Fibroblast of skin of right biceps (primary cell): ENCODE measurements at regions not wholly inside any gene's neighbourhood (a gene's known extent, or its start where the extent isn't known, plus 50 kb on each side); places are given as distances from the start of the nearest gene placed in this dataset.
"Not testable (repeated sequence)": the region's sequence is repeated elsewhere in the genome, so short reads cannot be mapped to it uniquely, and the experiment has no call there.

Source experiments
- DNase-seq: peaks from one replicate; pipeline ENCODE4 v3.0.0-alpha.2; 2013

DNA sequence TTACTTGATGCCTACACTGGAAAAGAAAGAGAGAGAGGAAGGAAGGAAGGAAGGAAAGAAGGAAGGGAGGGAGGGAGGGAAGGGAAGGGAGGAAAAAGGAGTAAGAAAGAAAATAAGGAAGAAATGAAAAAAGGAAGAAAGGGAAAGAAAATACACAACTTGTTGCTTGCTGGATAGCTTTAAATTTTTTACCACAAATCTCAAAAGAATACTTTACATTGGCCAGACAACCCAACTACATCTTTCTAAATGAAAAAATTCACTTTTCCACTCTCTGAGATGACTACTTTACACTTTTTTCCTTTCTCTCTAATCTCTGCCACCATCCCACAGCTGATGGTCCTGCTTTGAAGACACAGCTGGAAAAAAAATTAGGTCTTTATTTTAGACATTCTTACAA is 228.9 kb upstream of the FAM78B start:
- DNase-seq: no peak

DNA sequence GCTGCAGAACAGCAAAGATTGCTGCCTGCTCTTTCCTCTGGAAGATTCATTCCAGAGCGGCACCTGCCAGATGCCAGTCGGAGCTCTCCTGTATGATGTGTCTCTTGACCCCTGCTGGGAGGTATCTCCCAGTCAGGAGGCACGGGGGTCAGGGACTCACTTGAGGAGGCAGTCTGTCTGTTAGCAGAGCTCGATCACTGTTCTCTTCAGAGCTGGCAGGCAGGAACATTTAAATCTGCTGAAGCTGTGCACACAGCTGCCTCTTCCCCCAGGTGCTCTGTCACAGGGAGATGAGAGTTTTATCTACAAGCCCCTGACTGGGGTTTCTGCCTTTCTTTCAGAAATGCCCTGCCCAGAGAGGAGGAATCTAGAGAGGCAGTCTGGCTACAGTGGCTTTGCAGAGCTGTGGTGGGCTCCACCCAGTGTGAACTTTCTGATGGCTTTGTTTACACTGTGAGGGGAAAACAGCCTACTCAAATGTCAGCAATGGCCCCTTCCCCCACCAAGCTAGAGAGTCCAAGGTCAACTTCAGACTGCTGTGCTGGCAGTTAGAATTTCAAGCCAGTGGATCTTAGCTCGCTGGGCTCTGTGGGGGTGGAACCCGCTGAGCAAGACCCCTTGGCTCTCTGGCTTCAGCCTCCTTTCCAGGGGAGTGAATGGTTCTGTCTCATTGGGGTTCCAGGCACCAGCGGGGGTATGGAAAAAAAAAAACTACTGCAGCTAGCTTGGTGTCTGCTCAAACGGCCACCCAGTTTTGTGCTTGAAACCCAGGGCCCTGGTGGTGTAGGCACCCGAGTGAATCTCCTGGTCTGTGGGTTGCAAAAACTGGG is 242.7 kb upstream of the FAM78B start:
- DNase-seq: not testable (repeated sequence)

DNA sequence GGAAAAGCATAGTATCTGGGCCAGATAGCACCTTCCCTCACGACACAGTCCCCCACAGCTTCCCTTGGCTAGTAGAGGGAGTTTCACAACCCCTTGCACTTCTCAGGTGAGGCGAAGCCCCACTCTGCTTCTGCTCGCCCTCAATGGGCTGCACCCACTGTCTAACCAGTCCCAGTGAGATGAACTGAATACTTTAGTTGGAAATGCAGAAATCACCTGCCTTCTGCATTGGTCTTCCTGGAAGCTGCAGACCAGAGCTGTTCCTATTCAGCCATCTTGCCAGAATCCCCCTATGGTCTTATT is 243.2 kb upstream of the FAM78B start:
- no peak for DNase-seq

DNA sequence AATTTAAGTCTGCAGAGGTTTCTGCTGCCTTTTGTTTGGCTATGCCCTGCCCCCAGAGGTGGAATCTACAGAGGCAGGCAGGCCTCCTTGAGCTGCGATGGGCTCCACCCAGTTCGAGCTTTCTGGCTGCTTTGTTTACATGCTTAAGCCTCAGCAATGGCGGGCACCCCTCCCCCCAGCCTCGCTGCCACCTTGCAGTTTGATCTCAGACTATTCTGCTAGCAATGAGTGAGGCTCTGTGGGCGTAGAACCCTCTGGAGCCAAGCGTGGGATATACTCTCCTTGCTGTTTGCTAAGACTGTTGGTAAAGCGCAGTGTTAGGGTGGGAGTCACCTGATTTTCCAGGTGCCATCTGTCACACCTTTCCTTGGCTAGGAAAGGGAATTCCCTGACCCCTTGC is 250.0 kb upstream of the FAM78B start:
- not testable (repeated sequence) for DNase-seq

DNA sequence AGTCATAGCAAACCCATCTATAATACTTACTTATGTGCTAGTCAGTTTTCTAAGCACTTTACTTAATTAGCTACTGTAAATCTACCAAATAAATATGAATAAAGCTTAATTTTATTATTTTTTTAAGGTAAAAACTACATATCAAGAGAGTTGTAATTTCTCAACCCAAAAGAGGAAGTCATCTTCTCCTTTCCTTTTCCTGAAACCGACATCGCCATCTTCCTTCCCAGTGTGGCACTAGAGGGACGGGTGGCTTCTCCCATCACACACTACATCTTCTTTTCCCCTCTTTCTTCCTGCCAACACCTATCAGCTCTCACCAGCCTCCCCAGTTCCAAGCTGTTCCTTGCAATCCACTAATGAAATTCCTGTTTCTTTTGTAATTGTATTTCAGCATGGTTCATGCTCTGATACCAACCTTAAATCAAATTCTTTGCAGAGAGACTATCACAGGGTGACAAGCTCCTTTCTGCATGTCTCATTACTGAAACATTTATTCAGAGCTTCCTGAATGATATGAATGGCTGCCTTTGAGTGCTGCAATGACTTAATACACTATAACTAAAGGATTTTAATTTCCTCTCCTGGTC is 251.6 kb upstream of the FAM78B start:
- DNase-seq: no peak

DNA sequence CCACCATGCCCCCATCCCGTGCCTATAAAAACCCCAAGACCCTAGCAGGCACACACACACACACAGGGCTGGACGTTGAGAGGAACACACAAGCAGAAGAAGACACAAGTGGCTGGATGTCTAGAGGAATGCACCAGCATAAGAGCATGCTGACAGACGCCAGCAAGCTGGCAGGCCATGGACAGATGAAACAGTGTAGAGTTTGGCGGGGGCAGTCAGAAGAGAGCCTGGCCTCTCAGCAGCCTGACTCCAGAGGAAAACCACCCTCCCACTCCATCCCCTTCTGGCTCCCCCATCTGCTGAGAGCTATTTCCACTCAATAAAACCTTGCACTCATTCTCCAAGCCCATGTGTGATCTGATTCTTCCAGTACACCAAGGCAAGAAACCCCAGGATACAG is 255.8 kb upstream of the FAM78B start:
- not testable (repeated sequence) for DNase-seq

DNA sequence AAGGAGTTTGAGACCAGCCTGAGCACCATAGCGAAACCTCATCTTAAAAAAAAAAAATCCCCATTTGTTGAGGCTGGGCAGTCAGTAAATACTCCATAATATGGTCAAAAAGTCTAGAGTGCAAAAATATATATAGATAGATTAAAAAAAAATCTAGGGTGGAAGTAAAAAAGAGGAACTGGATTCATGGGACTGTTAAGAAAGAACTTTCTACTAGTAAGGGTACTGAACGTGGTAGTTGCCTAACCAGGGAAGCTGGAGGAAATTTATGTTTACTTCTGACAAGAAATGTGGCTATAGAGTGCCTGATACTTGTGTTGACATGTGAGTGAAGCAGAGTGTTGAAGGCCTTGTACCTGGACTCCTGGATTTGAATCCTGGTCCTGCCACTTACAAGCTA is 265.9 kb upstream of the FAM78B start:
- DNase-seq: no peak

DNA sequence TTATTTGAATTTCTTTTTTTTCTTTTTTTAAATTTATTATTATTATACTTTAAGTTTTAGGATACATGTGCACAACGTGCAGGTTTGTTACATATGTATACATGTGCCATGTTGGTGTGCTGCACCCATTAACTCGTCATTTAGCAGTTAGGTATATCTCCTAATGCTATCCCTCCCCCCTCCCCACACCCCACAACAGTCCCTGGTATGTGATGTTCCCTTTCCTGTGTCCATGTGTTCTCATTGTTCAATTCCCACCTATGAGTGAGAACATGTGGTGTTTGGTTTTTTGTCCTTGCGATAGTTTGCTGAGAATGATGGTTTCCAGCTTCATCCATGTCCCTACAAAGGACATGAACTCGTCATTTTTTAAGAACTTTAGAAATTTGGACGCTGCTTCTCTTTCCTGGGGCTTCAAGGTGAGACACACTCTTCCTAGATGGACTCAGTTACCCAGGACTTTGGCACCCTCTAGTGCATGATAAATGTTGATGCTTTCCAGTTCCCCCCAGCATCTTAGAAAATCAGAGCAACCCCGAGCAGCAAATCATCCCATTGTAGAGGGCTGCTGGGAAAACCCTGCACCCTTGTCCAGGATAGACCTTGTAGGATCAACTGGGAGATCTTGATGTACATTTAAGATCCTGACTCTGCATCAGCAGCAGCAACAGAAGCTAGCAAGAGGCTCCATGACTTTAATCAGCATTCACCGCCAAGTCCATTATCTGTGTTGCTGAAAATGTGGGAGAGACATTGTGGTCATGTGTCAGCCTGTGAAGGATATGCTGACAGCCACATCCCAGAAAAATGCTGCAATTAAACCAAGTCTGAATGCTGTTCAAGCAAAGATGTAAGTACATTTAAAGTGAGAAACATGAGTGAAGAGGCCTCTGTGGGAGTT is 266.9 kb upstream of the FAM78B start:
- not testable (repeated sequence) for DNase-seq

DNA sequence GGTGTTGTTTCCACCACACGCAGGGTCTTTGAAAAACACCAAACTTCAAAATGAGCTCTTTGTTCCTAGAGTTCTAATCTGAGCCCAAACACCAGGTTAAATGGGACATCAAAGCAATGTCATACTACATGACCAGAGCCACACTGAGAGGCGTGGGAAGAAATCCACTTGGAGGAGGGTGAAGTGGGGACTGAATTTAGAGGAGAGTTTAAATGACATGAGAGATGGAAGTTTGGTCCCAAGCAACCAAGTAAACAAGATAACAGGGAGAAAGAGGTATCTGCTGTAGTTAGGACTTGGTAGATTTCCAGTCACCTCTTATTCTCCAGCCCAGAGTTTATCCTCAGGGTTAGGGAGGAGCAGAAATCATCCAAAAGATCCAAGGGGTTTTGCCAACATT is 290.9 kb upstream of the FAM78B start:
- DNase-seq: no peak

DNA sequence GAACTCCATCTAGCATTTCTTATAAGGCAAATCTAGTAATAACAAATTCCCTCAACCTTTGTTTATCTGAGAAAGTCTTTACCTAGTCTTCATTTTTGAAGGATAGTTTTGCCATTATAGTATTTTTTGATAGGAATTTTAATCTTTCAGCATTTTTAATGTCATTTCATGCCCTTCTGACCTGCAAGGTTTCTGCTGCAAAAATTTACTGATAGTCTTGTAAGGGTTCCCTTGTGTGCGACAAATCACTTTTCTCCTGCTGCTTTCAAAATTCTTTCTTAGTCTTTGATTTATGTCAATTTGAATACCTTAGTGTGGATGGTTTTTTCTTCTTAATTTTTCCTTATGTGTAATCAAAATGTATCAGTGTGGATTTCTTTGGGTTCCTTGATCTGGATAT is 297.5 kb upstream of the FAM78B start:
- DNase-seq: no peak

DNA sequence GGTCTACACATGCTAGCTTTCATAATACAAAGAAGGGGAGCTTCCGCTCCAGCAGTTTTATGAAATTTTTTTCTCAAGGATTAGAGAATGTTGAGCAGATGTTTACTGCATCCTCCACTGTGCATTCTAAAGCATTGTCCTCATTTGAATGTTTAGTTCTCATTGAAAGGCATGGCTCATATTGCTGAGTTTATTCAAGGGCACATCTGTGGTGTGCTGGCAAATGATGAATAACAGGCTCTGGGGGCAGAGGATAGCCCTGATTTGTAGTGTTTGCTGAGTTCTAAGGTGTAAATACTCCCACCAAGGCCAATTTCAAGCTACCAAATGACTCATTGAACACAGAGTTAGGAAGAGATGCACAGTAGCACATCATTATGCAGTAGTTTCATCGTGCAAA is 303.2 kb upstream of the FAM78B start:
- DNase-seq: no peak

DNA sequence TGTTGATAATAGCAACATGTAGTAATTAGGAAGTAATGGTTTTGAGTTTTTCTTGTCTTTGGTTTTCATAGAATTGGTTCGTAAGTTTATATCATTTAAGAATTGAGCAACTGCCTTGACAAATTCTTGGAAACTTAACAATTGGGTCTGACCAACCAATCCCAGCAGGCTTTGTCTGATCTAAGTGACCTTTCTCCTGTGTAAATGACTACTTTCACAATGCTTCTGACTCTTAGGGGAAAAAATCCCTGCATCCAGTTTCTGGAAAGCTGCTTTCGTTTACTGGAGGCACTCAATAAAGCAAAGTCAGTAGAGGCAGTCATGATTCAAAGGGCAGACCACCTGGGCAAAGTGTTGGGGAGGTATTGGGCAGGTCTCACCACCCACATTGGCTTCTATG is 303.6 kb upstream of the FAM78B start:
- no peak for DNase-seq

DNA sequence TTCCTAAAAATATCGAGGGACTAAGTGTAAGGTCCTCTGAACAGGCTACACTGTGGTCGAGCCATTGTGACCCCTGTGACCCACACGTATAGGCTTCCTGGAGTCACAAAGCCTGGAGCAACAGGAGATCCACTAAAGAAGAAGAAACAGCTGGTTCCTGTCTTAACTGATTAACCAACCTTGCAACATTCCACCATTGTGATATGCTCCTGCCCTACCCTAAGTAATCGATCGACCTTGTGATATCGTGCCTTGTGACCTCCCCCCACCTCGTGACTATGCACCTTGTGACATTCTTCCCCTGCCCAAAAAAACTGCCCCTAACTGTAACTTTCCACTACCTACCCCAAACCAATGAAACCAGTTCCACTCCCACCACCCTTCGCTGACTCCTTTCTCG is 304.6 kb upstream of the FAM78B start:
- no peak for DNase-seq

DNA sequence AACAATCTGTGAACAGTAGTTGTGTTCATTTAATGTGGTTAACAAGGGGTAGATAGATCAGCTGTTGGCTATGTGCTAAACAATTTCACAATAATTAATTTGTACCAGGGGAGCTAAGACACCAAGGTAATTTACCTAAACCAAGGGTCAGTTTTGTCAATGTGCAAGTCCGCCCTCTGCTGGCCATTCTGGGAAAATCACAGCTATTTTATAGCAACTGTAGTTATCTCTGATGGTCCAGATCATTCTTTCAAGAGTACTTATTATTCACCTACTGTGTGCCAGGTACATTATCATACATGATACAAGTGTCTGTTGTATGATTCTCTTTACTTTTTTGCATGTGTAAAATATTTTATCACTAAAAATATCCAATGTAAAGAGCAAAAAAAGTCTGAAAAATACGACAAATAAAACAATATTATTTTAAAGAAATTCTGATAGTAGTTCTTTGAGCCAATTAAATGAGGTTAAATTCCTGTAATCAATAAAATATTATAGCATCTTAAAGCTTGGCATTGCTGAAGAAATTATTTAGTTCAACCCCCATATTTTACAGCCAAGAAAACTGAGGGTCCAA is 312.3 kb upstream of the FAM78B start:
- peak; percentile 16 for DNase-seq

DNA sequence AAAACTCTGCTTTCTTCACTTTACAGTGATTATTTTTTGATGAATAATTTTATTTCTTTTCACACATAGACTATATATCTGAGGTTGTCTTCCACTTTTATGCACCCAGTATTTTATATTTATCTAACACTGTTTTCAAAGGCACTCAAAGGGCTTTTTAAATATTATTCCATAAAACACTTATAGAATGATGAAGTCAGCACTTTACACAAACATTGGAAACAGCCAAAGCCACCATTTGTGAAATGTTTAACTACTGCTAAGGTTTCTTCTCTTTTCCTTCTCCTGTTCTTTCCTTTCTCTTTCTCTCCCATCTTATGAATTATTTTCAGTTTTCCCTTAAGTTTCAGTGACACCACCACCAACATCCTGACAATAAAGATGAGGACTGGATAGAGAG is 317.7 kb upstream of the FAM78B start:
- no peak for DNase-seq

DNA sequence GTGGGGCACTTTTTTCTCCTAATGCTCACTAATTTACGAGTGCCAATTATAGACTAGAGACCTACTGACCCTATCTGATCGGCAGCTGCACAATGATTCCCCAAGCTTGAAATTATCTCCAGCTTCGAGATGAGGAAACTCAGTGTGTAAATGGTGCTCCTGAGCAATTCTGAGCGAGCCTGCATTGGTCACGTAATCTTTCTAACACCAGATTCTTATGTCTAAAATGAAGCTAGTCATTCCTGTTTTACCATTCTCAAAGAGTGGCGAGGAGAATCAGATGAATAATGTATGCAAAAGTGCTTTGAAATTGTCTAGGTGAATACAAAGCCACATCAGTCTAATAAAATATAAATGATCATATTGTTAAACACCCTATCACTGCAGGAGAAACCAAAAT is 318.1 kb upstream of the FAM78B start:
- DNase-seq: no peak

DNA sequence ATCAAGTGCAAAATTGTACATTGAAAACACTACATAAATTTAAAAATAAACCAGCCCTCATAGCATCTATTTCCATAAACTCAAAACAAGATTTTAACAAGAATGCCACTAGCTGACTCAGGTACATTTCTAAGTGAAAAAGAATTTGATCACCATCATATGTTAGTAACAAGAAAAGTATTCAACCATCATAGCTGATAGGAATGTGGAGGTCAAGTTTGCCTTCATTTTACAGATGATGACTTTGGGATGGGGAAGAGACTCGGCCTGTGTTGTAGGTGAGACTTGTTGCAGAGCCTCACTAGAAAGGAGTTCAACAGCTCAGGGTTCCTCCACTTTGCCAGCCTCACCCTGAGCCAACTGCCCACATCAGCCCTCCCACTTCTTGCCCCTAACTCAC is 318.8 kb upstream of the FAM78B start:
- peak; percentile 7 for DNase-seq

DNA sequence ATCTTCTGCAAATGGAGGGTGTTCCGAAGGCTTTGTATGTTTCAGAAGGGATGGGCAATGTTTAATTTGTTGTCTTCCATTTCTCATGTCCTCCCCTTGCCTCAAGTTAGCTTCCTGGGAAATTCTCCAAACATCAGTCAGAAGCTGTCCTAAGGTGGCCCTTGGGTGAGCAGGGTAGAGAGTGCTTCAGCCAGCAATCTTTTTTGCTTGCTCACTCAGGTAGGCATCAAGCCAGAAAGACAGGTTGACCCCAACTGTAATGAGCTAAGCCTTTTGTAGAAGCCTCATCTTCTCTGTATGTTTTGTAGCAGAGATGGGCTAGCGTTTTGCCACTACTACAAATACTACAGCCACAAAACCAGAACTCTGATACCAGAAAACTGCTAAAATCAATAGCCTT is 321.5 kb upstream of the FAM78B start:
- DNase-seq: no peak

DNA sequence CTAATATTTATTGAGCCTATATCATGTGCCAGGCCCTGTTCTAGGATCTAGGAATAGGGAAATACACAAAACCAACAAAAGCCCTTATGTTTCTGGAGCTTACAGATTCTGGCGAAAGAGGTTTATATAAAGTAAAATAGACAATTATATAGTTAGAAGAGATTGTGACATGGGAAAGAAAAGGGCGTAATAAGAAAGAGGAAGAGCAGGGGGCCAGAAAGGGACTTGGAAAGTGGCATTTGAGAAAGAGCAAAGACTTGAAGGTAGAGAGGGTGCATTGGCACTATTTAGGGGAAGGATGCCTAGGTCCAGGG is 322.5 kb upstream of the FAM78B start:
- no peak for DNase-seq

DNA sequence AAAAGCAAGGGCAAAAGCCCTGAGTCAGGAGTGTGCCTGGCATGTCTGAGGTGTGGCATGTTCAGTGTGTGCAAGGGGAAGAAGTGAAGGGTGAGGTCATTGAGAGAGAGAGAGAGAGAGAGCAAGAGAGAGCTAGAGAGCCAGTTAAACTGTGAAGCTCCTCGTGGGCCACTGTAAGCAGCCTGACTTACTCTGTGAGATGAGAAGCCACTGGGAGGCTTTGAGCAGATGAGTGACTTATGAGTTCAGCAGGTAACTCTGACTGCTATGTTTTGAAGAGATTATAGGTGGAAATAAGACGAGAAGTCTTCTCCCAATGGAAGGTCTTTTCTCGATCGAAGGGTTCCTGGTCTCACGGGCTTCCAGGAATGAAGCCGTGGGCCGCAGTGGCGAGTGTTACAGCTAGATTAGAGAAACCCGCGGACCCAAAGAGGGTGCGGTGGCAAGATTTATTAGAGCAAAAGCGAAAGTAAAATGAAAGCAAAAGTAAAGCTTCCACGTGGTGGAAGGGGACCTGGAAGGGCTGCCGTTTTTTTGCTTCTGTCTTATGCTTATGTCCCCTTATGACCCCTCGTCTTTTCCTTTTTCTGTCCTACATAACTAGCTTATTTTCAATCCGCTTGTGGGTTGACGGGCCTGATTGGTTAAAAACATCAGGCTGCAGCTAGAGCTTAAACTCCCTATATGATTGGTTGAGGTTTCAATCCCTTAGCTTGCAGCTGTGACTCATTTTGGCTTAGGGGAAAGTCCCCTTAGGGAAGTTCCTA is 323.1 kb upstream of the FAM78B start:
- DNase-seq: no peak

DNA sequence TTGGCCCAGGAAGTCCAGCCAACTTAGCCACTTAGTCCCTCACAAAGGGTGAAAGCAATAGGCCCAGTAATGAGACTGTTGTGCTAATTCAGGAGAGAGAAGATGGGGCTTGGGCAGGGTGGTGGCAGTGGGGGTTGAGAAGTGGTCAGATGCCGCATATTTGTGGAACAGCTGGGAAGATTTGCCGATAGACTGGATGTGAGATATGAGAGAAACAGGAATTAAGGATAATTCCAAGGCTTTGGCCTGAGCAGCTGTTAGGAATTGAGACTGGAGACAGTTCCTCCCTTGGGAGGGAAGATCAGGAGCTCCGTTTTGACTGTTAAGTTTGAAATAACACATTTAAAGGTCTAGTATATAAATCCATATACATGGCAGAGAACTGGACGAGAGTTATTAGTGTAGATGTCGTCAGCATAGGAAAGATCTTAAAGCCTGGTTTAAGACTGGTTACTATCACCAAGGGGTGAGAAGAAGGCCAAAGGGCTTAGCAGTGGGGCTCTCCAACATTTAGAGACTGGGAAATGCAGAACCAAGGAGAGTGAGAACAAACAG is 323.7 kb upstream of the FAM78B start:
- no peak for DNase-seq

DNA sequence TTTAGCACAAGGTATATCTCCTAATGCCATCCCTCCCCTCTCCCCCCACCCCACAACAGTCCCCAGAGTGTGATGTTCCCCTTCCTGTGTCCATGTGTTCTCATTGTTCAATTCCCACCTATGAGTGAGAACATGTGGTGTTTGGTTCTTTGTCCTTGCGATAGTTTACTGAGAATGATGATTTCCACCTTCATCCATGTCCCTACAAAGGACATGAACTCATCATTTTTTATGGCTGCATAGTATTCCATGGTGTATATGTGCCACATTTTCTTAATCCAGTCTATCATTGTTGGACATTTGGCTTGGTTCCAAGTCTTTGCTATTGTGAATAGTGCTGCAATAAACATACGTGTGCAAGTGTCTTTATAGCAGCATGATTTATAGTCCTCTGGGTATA is 327.0 kb upstream of the FAM78B start:
- DNase-seq: not testable (repeated sequence)

DNA sequence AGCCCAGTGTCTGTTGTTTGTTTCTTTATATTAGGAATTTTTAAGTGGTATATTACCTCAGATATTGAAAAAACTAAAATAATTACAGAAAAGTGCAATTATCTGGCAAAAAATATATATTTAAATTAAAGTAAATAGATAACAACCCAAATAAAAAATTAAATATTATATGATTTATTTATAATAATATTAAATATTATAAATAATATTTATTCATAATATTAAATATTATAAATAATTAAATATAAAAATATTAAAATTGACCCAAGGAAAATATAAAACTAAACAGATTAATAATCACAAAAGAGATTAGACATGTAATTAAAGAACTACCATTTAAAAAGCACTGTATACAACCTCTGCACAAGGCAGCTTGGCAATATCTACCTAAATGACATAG is 331.9 kb upstream of the POGK start:
- DNase-seq: no peak
